Fibroblast of the aortic adventitia (primary cell): ENCODE measurements at regions not wholly inside any gene's neighbourhood (a gene's known extent, or its start where the extent isn't known, plus 50 kb on each side); places are given as distances from the start of the nearest gene placed in this dataset.
"Not testable (repeated sequence)": the region's sequence is repeated elsewhere in the genome, so short reads cannot be mapped to it uniquely, and the experiment has no call there.

Experiments used
- DNase-seq: peaks from one replicate; pipeline ENCODE4 v3.0.0-alpha.2; 2010; ENCODE audit warnings: low read depth
- H3K4me3 ChIP-seq: 2 replicates; pipeline ENCODE4 v1.5.1; 2011; ENCODE audit warnings: low read depth, mild to moderate bottlenecking, control low read depth, low read length, moderate library complexity
- TF ChIP-seq, protein P1 (sequence below): IDR thresholded peaks from 2 replicates; pipeline ENCODE4 v1.5.1; 2011; ENCODE audit warnings: mild to moderate bottlenecking, low read length, control low read depth, inconsistent platforms; ENCODE audit not compliant: insufficient read depth

GRCh38 chr6:48542191-48542590 is 431.2 kb upstream of the PTCHD4 start:
- TF ChIP-seq, protein P1, sequence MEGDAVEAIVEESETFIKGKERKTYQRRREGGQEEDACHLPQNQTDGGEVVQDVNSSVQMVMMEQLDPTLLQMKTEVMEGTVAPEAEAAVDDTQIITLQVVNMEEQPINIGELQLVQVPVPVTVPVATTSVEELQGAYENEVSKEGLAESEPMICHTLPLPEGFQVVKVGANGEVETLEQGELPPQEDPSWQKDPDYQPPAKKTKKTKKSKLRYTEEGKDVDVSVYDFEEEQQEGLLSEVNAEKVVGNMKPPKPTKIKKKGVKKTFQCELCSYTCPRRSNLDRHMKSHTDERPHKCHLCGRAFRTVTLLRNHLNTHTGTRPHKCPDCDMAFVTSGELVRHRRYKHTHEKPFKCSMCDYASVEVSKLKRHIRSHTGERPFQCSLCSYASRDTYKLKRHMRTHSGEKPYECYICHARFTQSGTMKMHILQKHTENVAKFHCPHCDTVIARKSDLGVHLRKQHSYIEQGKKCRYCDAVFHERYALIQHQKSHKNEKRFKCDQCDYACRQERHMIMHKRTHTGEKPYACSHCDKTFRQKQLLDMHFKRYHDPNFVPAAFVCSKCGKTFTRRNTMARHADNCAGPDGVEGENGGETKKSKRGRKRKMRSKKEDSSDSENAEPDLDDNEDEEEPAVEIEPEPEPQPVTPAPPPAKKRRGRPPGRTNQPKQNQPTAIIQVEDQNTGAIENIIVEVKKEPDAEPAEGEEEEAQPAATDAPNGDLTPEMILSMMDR: no peak
- DNase-seq: peak; percentile 74
- H3K4me3 ChIP-seq: no peak overlapping the region

DNA sequence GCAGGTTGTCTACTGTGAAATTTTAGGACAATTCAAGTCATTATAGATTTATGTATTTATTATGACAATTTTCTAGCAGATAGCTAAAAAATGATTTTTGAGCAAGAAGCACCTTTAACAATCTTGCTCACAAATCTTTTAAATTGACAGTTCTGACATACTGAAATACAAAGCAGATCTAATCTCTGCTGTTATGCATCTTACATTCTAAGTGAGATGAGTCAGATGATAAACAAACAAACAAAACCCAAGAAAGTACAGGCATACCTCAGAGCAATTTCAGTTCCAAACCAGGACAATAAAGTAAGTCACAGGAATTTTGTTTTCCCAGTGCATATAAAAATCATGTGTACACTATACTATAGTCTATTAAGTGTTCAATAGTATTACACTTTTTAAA is 430.7 kb upstream of the PTCHD4 start:
- no peak overlapping the region for H3K4me3 ChIP-seq
- no peak for DNase-seq
- TF ChIP-seq, protein P1: no peak

GRCh38 chr6:48535582-48536009 is 424.6 kb upstream of the PTCHD4 start:
- DNase-seq: peak; percentile 57
- TF ChIP-seq, protein P1: no peak
- no peak overlapping the region for H3K4me3 ChIP-seq

- H3K4me3 ChIP-seq, DNase-seq: not testable (repeated sequence)
These were observed 420.0 kb upstream of the PTCHD4 start for GRCh38 chr6:48530978-48531377.

GRCh38 chr6:48525849-48526248 is 414.9 kb upstream of the PTCHD4 start:
- TF ChIP-seq, protein P1: no peak
- DNase-seq: no peak
- H3K4me3 ChIP-seq: no peak overlapping the region

DNA sequence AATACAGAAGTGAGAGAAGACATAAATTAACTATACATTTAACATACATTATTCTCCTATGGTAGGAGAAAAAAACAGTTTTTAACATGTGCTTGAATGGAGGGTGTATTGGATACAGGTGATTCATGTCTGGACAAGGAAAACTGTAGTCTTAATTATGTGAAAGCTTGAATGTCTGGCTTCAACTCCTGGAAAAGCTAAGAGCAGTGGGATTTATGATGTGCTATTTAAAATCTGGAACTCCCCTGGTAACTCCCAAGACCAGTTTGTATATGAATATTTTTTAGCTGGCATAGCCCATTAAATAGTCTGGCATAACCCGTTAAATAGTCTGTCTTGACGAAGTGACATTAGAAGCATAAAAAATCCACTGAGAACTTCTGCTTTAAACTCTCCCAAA is 410.0 kb upstream of the PTCHD4 start:
- no peak for DNase-seq
- TF ChIP-seq, protein P1: no peak
- H3K4me3 ChIP-seq: no peak overlapping the region

DNA sequence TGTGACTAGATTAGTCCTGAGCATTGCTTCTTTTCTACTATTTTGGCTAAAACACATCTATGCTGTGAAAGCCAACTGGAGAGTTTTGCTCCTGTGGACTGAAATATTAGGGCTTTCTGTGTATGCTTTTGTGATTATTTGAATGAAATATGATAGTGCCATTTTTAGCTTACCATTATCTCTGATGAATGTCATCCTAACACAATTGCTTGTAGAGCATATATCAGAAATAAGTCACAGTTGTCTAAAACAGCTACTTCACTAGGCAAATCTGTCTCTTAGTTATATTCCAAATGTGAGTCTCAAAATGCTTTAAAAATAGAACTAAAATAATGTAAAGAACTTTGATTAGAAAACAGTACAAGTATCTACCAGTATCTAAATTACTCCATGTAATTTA is 401.4 kb upstream of the PTCHD4 start:
- peak; percentile 2 for DNase-seq
- H3K4me3 ChIP-seq: no peak overlapping the region
- TF ChIP-seq, protein P1: no peak
